ENCODE measurements at regions not wholly inside any gene's neighbourhood (a gene's known extent, or its start where the extent isn't known, plus 50 kb on each side); places are given as distances from the start of the nearest gene placed in this dataset.

DNA sequence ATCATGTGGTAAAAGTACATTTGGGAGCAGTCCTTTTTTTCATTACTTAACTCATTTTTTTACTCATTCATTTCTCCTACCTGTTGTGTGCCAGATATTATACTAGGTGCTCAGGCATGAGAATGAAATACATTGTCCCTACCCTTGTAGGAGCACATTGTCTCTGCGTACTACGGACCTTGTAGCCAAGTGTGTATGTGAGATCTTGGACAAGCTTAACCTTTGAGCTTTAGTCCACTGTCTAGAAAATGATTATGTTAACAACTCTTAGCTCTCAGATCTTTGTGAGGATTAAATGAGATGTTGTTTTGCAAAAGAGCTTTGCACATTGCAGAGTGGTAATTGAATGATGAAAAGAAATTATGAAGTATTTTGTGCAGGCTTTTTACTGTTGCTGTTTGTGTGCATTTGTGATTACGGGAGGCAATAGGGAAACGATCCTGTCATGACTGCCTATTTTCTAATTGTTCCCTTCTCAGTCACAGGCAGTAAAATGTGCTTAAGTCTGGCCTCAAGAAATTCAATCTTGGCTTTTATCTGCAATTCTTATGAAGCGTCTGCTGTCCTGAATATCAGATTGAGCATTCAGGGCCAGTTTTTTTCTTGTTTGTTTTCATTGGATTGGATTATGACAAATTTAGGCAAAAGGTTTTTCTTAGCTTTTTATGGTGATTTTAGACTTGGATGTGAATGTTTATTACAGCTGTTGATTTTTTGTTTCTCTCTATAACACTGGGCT, 447.7 kb downstream of the PDZRN4 start:
- no peak overlapping the region for H3K4me3 Mint-ChIP-seq
- H3K9me3 Mint-ChIP-seq (ENCODE audit: low read depth) = peaks cover 10% of the 10 kb centered on the region
- H3K27me3 Mint-ChIP-seq = no peaks in the 10 kb centered on the region
- H3K4me1 Mint-ChIP-seq (ENCODE audit: low read depth) = no peaks in the 10 kb centered on the region
- no peaks in the 10 kb centered on the region for H3K36me3 Mint-ChIP-seq
- H3K27ac Mint-ChIP-seq = no peak overlapping the region

DNA sequence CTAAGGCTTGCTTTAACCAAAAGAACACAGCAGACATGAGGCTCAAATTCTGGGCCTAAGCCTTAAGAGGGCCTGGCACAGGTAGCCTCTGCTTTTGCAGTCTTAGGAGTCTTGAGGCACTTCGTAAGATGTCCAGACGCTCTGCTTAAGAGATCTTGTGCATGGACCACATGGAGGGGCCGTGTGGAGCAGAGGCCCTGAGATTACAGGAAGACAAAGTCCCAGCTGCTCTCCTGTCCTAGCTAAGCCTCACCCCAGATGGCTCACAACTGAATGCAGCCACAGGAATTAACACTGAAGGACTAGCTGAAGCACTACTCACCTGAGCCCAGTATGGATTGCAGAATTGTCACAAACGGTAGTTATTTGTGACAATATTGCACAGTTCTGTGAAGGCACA, 446.0 kb downstream of the PDZRN4 start:
- no peaks in the 10 kb centered on the region for H3K36me3 Mint-ChIP-seq
- H3K27me3 Mint-ChIP-seq = no peaks in the 10 kb centered on the region
- no peak overlapping the region for H3K27ac Mint-ChIP-seq
- peaks cover 10% of the 10 kb centered on the region for H3K9me3 Mint-ChIP-seq (ENCODE audit: low read depth)
- H3K4me1 Mint-ChIP-seq (ENCODE audit: low read depth) = no peaks in the 10 kb centered on the region
- no peak overlapping the region for H3K4me3 Mint-ChIP-seq

- H3K4me1 Mint-ChIP-seq (ENCODE audit: low read depth) = no peaks in the 10 kb centered on the region
- H3K9me3 Mint-ChIP-seq (ENCODE audit: low read depth) = peaks cover 6% of the 10 kb centered on the region
- no peaks in the 10 kb centered on the region for H3K36me3 Mint-ChIP-seq
- no peaks in the 10 kb centered on the region for H3K27me3 Mint-ChIP-seq
- no peak overlapping the region for H3K4me3 Mint-ChIP-seq
- H3K27ac Mint-ChIP-seq = no peak overlapping the region
Measured at GRCh38 chr12:41629611-41630010, 441.5 kb downstream of the PDZRN4 start.

DNA sequence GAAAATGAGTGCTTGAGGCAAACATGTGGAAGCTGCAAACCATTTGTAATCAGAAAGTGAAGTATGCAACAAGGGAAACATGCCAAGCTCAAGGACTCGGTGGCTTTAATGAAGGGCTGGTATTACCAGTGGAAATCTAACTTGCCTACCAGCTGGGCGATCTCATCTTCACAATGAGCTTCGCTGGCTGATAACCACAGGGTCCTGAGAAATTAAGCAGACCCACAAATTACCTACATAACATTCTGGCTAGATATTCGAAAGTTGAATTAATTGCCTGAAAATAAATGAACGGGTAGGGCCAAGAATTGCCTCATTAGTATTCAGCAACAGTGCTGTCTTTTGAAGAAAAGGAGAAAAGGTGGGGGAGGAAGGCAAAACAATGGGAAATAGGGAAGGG, 439.4 kb downstream of the PDZRN4 start:
- no peaks in the 10 kb centered on the region for H3K4me1 Mint-ChIP-seq (ENCODE audit: low read depth)
- no peak overlapping the region for H3K27ac Mint-ChIP-seq
- no peaks in the 10 kb centered on the region for H3K9me3 Mint-ChIP-seq (ENCODE audit: low read depth)
- no peaks in the 10 kb centered on the region for H3K36me3 Mint-ChIP-seq
- H3K4me3 Mint-ChIP-seq = no peak overlapping the region
- H3K27me3 Mint-ChIP-seq = no peaks in the 10 kb centered on the region

DNA sequence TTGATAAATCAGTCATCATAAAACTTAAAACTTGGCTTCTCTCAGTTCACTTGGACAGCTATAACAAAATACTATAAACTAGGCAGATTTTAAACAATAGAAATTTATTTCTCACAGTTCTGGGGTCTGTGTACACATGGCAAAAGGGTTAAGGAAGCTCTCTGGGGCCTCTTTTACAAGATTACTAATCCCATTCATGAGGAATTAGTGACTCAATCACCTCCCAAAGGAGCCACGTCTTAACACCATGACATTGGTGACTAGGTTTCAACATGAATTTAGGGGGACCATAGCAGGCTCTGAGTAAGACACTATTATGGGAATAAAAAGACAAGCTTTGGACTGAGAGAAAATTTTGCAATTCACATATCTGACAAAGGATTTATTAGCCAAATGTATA, 436.5 kb downstream of the PDZRN4 start:
- Mint-ChIP-seq H3K4me3 (no peak overlapping the region), H3K9me3 (ENCODE audit: low read depth) (no peaks in the 10 kb centered on the region), H3K4me1 (ENCODE audit: low read depth) (no peaks in the 10 kb centered on the region), H3K27ac (no peak overlapping the region), H3K27me3 (no peaks in the 10 kb centered on the region), H3K36me3 (no peaks in the 10 kb centered on the region)
